NCI-H82 treated with DMSO at 0.1 percent for 48 hours (cell line): ENCODE measurements at regions not wholly inside any gene's neighbourhood (a gene's known extent, or its start where the extent isn't known, plus 50 kb on each side); places are given as distances from the start of the nearest gene placed in this dataset.

Experiments
- DNase-seq: peaks from one replicate; lab custom pipeline; 2025; ENCODE audit not compliant: unreplicated experiment; lab: John Stamatoyannopoulos, UW

GRCh38 chr12:23431006-23431405 lies 518.5 kb downstream of the SOX5 start:
- no peak for DNase-seq

GRCh38 chr12:23433121-23433520 lies 516.3 kb downstream of the SOX5 start:
- DNase-seq, result no peak

DNA sequence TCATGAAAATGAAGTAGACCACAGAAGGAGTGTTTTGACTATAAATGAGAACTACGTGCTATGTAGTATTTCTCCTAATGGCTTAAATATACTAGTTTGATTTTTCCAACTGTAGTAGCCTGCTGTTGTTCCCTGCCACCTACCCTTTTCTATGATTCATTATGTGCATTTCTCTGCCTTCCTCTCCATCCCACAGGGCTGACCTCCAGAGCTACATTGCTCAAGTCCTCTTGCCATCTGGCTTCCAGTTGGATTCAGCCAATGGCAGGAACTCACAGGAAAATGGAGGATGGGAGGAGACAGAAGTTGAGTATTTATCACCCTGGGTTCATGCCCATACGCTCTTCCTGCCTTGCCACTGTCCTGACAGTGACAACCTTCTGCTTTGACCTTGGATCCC lies 515.3 kb downstream of the SOX5 start:
- no peak for DNase-seq

DNA sequence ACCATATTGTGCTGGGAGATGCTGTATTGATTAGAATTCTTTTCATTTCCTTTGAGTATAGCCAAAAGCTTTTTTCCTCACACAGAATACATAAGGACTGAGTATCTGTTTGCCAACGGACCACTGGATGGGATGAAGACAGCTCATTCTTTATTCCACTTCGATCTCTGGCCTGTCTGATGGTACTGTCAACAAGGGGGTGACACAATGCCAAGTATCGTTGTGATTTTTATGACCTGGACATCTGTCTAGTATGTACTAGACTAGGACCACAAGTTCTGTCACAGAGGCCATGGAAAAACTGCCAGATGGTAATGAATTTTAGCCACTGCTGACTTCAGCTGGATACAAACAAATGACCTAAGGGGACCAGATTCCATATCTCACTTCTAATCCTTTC lies 502.7 kb downstream of the SOX5 start:
- no peak for DNase-seq

DNA sequence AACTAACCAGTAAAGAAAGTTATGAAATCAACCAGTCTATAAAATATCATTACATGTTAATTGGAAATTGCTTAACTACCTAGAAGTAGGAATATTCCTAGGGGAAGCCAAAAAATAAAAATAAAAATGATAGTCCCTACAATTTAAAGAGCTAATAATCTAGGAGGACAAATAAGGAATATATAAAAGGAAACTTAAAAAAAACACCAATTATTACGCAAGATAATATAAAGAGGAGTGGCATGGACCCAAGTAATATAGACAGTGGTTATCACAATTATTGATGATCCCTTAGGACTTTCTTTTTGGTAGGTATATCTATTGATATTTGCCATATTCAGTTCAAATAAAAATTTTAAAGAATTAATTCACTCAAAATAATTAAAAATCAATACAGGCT lies 498.7 kb downstream of the SOX5 start:
- DNase-seq, result no peak

- no peak for DNase-seq
Measured at GRCh38 chr12:23455283-23455682, 494.2 kb downstream of the SOX5 start.

DNA sequence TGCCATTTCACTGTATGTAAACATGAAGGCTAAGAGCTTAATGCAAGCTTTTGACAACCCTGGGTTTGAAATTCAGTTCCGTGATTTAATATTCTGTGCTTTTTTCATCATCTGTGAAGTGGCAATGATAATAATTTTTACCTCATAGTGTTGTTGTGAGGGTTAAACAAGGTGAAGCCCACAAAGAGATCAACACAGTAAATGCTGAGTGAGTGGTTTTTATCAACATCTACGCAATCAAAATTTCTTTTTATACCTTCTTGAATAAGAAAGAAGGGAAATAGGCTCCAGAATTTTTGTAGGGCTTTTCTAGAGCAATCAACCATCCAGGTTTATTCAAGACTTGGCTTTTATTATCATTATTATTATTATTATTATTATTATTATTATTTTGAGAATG lies 490.8 kb downstream of the SOX5 start:
- no peak for DNase-seq

GRCh38 chr12:23462546-23462945 lies 486.9 kb downstream of the SOX5 start:
- no peak for DNase-seq

DNA sequence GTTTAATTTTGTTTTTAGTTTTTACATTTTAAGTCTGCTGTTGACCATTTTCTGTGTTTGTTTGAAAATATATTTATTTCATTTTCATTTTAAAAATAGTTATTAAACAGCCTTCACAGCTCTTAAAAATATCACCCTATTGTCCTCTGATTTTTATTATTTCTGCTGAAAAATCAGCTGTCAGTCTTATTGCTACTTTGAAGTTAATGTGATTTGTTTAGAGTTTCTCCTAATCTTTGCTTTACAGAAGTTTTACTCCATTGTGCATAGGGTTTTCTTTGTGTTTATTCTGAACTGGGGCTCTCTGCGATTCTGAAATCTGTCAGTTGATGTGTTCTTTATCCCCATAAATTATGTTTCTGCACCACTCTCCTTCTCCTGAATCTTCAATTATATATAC lies 486.3 kb downstream of the SOX5 start:
- no peak for DNase-seq

- DNase-seq, result no peak
Measured at GRCh38 chr12:23464241-23464812, 485.1 kb downstream of the SOX5 start.

DNA sequence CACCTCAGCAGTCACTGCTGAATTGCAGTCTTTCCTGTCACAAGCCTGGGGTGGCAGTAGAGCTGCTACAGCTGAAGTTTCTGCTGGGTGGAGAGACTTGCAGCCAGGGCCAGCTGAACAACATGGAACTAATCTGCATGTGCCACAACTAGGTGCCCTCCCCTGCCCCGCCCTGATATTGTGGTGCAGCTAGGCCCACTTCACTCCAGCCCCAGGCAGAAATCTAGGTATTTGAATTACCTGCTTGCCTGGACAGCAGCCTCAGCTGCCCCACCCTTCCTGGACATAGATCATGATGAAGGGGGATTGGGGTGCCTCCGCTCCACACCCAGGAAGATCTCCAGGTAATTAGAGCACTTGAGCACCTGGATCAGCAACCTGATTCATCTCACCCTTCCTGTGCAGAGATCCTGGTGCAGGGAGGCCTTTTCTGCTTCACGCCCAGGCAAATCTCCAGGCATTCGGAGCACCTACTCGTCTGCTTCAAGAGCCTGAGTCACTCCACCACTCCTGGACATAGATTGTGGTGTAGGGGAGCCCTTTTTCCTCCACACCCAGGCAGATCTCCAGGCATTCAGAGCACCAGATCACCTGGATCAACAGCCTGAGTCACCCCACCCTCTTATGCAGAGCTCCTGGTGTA lies 477.0 kb downstream of the SOX5 start:
- no peak for DNase-seq

- no peak for DNase-seq
Measured at GRCh38 chr12:23473071-23473470, 476.4 kb downstream of the SOX5 start.

GRCh38 chr12:23474438-23474976 lies 475.0 kb downstream of the SOX5 start:
- DNase-seq, result no peak
